HUES6 (cell line): ENCODE measurements at regions not wholly inside any gene's neighbourhood (a gene's known extent, or its start where the extent isn't known, plus 50 kb on each side); places are given as distances from the start of the nearest gene placed in this dataset.
A peak's percentile ranks its signal among the peaks of the same experiment; 100 is the strongest.

Experiments
- H3K27ac ChIP-seq: 2 replicates; pipeline ENCODE4 v1.7.0; 2013; ENCODE audit warnings: low read depth, mild to moderate bottlenecking, low read length, inconsistent platforms
- H3K27me3 ChIP-seq: 2 replicates; pipeline ENCODE4 v1.6.1; 2013; ENCODE audit warnings: low read length; ENCODE audit not compliant: control insufficient read depth, insufficient read depth
- H3K36me3 ChIP-seq: 2 replicates; pipeline ENCODE4 v1.6.1; 2013; ENCODE audit warnings: low read length; ENCODE audit not compliant: control insufficient read depth, insufficient read depth
- H3K4me1 ChIP-seq: 2 replicates; pipeline ENCODE4 v1.6.1; 2013; ENCODE audit warnings: low read length; ENCODE audit not compliant: control insufficient read depth, insufficient read depth
- H3K4me3 ChIP-seq: 2 replicates; pipeline ENCODE4 v1.5.1; 2013; ENCODE audit warnings: low read depth, low read length
- H3K9ac ChIP-seq: one replicate; pipeline ENCODE4 v1.6.1; 2013; ENCODE audit warnings: mild to moderate bottlenecking, low read length
- H3K9me3 ChIP-seq: 2 replicates; pipeline ENCODE4 v1.6.1; 2013; ENCODE audit warnings: low read depth, low read length; ENCODE audit not compliant: control insufficient read depth, insufficient read depth

- Histone ChIP-seq H3K9ac (no peak overlapping the region), H3K27me3 (no peaks in the 10 kb centered on the region), H3K27ac (no peak overlapping the region), H3K36me3 (no peaks in the 10 kb centered on the region), H3K9me3 (no peaks in the 10 kb centered on the region), H3K4me1 (peaks cover 31% of the 10 kb centered on the region), H3K4me3 (no peak overlapping the region)
Measured at GRCh38 chr2:8309131-8309530, 372.7 kb upstream of the ID2 start.

GRCh38 chr2:8310557-8311455 lies 371.1 kb upstream of the ID2 start:
- no peak overlapping the region for H3K9ac ChIP-seq
- H3K36me3 ChIP-seq = no peaks in the 10 kb centered on the region
- peaks cover 36% of the 10 kb centered on the region for H3K4me1 ChIP-seq
- H3K27me3 ChIP-seq = no peaks in the 10 kb centered on the region
- H3K27ac ChIP-seq = no peak overlapping the region
- H3K4me3 ChIP-seq = no peak overlapping the region
- H3K9me3 ChIP-seq = no peaks in the 10 kb centered on the region

- no peak overlapping the region for H3K9ac ChIP-seq
- peaks cover 39% of the 10 kb centered on the region for H3K4me1 ChIP-seq
- H3K27ac ChIP-seq = no peak overlapping the region
Measured at GRCh38 chr2:8312221-8312620, 369.6 kb upstream of the ID2 start.

GRCh38 chr2:8312861-8313830 lies 368.7 kb upstream of the ID2 start:
- Histone ChIP-seq H3K27me3 (no peaks in the 10 kb centered on the region), H3K9ac (peak overlapping the region; percentile 9), H3K27ac (no peak overlapping the region; the same call in 1 of the 2 replicates), H3K4me3 (no peak overlapping the region), H3K9me3 (no peaks in the 10 kb centered on the region), H3K36me3 (no peaks in the 10 kb centered on the region), H3K4me1 (peaks cover 34% of the 10 kb centered on the region)

More at GRCh38 chr2:8312221-8312620, 369.6 kb upstream of the ID2 start:
- no peaks in the 10 kb centered on the region for H3K36me3 ChIP-seq
- H3K9me3 ChIP-seq = no peaks in the 10 kb centered on the region
- no peak overlapping the region for H3K4me3 ChIP-seq
- no peaks in the 10 kb centered on the region for H3K27me3 ChIP-seq

DNA sequence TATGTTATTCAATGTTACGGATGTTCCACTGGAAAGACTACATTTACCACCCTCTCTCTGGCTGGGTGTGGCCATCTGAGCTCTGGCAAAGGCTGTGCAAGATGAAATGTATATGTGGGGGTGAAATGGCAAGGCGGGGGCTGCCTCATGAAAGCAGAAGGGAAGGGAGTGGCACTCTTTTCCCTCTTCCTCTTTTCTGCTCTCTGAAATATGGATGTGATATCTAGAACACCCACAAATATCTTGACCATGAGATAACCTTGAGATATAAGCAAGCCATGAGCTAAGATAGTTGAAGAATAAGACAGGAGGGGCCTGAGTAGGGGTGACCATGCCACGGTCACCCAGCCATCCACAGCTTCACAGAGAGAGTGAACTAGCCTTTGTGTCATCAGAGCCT lies 367.8 kb upstream of the ID2 start:
- H3K9me3 ChIP-seq = no peaks in the 10 kb centered on the region
- peaks cover 24% of the 10 kb centered on the region for H3K4me1 ChIP-seq
- H3K36me3 ChIP-seq = no peaks in the 10 kb centered on the region
- H3K9ac ChIP-seq = no peak overlapping the region
- no peaks in the 10 kb centered on the region for H3K27me3 ChIP-seq
- no peak overlapping the region for H3K27ac ChIP-seq
- no peak overlapping the region for H3K4me3 ChIP-seq

DNA sequence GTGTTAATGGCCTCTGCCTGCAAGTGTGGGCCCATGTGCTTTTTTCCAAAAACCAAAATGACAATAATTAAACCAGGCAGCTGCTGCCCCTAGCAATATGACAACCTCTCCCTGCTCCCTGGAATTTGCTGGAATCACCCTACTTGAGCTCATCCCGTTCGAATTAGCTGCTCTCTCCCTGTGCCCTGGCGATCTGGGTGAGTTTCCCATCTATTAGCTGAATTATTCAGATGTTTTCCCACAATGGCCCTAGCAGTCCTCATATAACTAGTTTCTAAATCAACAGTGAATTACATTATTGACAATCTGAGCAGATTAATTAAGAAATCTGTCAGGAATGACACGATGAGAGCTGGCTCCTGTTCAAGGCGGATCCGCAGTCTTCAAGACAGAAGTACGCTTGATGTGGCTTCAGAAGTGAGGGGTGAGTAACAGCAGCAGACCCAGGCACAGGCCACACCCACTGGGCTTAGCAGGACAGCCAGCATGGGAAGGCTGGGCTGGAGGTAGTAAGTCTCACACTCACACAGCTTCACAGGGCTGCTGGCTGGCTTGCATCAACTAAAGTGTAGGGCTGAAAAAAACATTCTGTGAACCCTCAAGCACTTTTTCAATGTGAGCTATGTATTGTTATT lies 366.2 kb upstream of the ID2 start:
- no peak overlapping the region for H3K9ac ChIP-seq
- no peaks in the 10 kb centered on the region for H3K36me3 ChIP-seq

GRCh38 chr2:8316356-8316755 lies 365.5 kb upstream of the ID2 start:
- Histone ChIP-seq H3K9ac (no peak overlapping the region), H3K27ac (no peak overlapping the region), H3K9me3 (no peaks in the 10 kb centered on the region), H3K36me3 (no peaks in the 10 kb centered on the region), H3K27me3 (no peaks in the 10 kb centered on the region), H3K4me1 (peaks cover 21% of the 10 kb centered on the region), H3K4me3 (no peak overlapping the region)

More for the DNA sequence above, 366.2 kb upstream of the ID2 start:
- Histone ChIP-seq H3K27me3 (no peaks in the 10 kb centered on the region), H3K27ac (no peak overlapping the region), H3K9me3 (no peaks in the 10 kb centered on the region), H3K4me1 (peaks cover 21% of the 10 kb centered on the region), H3K4me3 (no peak overlapping the region)

GRCh38 chr2:8317418-8317817 lies 364.4 kb upstream of the ID2 start:
- Histone ChIP-seq H3K27ac (no peak overlapping the region), H3K4me1 (peaks cover 19% of the 10 kb centered on the region), H3K27me3 (no peaks in the 10 kb centered on the region), H3K9me3 (no peaks in the 10 kb centered on the region), H3K9ac (no peak overlapping the region), H3K36me3 (no peaks in the 10 kb centered on the region), H3K4me3 (no peak overlapping the region)

GRCh38 chr2:8319219-8319618 lies 362.6 kb upstream of the ID2 start:
- no peak overlapping the region for H3K4me3 ChIP-seq
- H3K9me3 ChIP-seq = no peaks in the 10 kb centered on the region
- H3K27me3 ChIP-seq = no peaks in the 10 kb centered on the region
- H3K36me3 ChIP-seq = no peaks in the 10 kb centered on the region
- H3K27ac ChIP-seq = no peak overlapping the region
- peaks cover 11% of the 10 kb centered on the region for H3K4me1 ChIP-seq
- no peak overlapping the region for H3K9ac ChIP-seq

DNA sequence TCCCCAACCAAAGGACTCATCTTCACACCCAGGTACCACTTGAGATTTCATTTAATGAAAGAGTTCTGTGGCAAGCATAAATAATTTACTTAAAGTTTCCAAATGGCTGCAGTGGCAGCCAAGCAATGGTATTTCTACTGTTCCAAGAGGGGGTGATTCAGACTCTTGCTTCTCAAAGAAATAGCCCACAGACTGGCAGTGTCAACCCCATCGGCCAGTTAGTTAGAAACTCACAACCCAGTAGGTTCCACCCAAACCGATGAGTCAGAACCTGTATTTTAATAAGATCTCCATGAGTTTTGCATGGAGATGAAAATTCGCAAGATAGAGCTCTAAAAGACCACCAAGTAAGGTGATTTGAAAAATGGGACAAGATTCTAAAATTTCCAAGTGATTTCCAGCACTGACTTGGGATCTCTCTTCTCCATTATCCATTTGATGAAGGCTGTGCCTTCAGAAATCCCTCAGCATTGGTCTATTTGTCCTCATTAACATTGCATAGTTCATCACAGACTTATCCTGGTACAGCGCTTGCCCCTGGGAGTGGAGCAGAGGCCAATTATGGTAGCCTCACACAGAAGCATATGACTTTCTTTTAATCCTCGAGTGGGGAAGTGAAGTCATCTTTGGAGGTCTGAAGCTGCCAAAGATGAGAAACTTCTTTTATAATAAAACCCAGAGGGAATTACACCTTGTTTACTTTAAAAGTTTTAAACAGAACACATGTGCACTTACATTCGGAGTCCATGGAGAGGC lies 361.4 kb upstream of the ID2 start:
- Histone ChIP-seq H3K9ac (no peak overlapping the region), H3K9me3 (no peaks in the 10 kb centered on the region), H3K27ac (no peak overlapping the region), H3K4me1 (peaks cover 15% of the 10 kb centered on the region), H3K4me3 (no peak overlapping the region), H3K36me3 (no peaks in the 10 kb centered on the region), H3K27me3 (no peaks in the 10 kb centered on the region; the same call in 1 of the 2 replicates)
